AG04450 (cell line): ENCODE measurements at regions not wholly inside any gene's neighbourhood (a gene's known extent, or its start where the extent isn't known, plus 50 kb on each side); places are given as distances from the start of the nearest gene placed in this dataset.

Experiments
- CTCF ChIA-PET: fragments of 300-600, 350-600 bp; formaldehyde crosslinking; extraction: SDS; loops from one replicate; lab custom pipeline; 2022; ENCODE audit warnings: antibody characterized with exemption, inconsistent platforms; lab: Charles Lee
- POLR2A ChIA-PET: fragments of 350-600 bp; formaldehyde crosslinking; extraction: SDS; loops from one replicate; lab custom pipeline; 2021; ENCODE audit warnings: antibody characterized with exemption, inconsistent platforms; lab: Yijun Ruan, JAX
- DNase-seq: peaks from one replicate; pipeline ENCODE4 v3.0.0-alpha.2; 2011; ENCODE audit warnings: low read depth, low spot score
- H3K27ac ChIP-seq: one replicate; pipeline ENCODE4 v1.5.1; 2012; ENCODE audit warnings: low read depth, low read length, control low read depth
- H3K27me3 ChIP-seq: one replicate; pipeline ENCODE4 v1.6.0; 2012; ENCODE audit warnings: low read length; ENCODE audit not compliant: control insufficient read depth, insufficient read depth
- H3K4me3 ChIP-seq: 2 replicates; pipeline ENCODE4 v1.5.1; 2011; ENCODE audit warnings: mild to moderate bottlenecking, low read depth, low read length, control low read depth
- H3K9me3 ChIP-seq: 2 replicates; pipeline ENCODE4 v1.5.1; 2012; ENCODE audit warnings: low read length; ENCODE audit not compliant: control insufficient read depth, insufficient read depth
- CTCF ChIP-seq: IDR thresholded peaks from 2 replicates; pipeline ENCODE4 v1.5.1; 2011; ENCODE audit warnings: low read depth, low read length, control low read depth, inconsistent platforms

- POLR2A ChIA-PET = no interaction called here
- Histone ChIP-seq H3K27ac (peak overlapping the region; percentile 11), H3K27me3 (no peaks in the 10 kb centered on the region), H3K4me3 (no peak overlapping the region), H3K9me3 (no peaks in the 10 kb centered on the region)
- no peak for TF ChIP-seq CTCF
- CTCF ChIA-PET = no interaction called here
- no peak for DNase-seq
Measured at GRCh38 chr2:156752042-156752441, 315.9 kb downstream of the GPD2 start.

- ChIA-PET CTCF (no interaction called here), POLR2A (no interaction called here)
- no peak for DNase-seq
Measured at GRCh38 chr2:156753766-156754165, 317.6 kb downstream of the GPD2 start.

GRCh38 chr2:156756516-156756915, 320.3 kb downstream of the GPD2 start:
- no peaks in the 10 kb centered on the region for H3K9me3 ChIP-seq
- no peak for DNase-seq
- no peak overlapping the region for H3K27ac ChIP-seq
- CTCF ChIA-PET = no interaction called here
- POLR2A ChIA-PET = no interaction called here
- no peak for TF ChIP-seq CTCF
- no peak overlapping the region for H3K4me3 ChIP-seq
- no peaks in the 10 kb centered on the region for H3K27me3 ChIP-seq

More at GRCh38 chr2:156753766-156754165, 317.6 kb downstream of the GPD2 start:
- no peak for TF ChIP-seq CTCF
- Histone ChIP-seq H3K9me3 (no peaks in the 10 kb centered on the region), H3K27ac (no peak overlapping the region), H3K4me3 (no peak overlapping the region), H3K27me3 (no peaks in the 10 kb centered on the region)

GRCh38 chr2:156763174-156763573, 327.0 kb downstream of the GPD2 start:
- no peaks in the 10 kb centered on the region for H3K27me3 ChIP-seq
- CTCF ChIA-PET = no interaction called here
- no peak overlapping the region for H3K4me3 ChIP-seq
- no peaks in the 10 kb centered on the region for H3K9me3 ChIP-seq
- POLR2A ChIA-PET = no interaction called here
- no peak for TF ChIP-seq CTCF
- no peak overlapping the region for H3K27ac ChIP-seq
- DNase-seq = no peak

GRCh38 chr2:156765043-156765442, 328.9 kb downstream of the GPD2 start:
- Histone ChIP-seq H3K9me3 (no peaks in the 10 kb centered on the region), H3K27ac (no peak overlapping the region), H3K27me3 (no peaks in the 10 kb centered on the region), H3K4me3 (no peak overlapping the region)
- CTCF ChIA-PET = no interaction called here
- POLR2A ChIA-PET = no interaction called here
- no peak for DNase-seq
- TF ChIP-seq CTCF = no peak
